Vagina (tissue), 2 donors: ENCODE measurements at regions not wholly inside any gene's neighbourhood (a gene's known extent, or its start where the extent isn't known, plus 50 kb on each side); places are given as distances from the start of the nearest gene placed in this dataset.

Source experiments
- POLR2A ChIP-seq, 2 donors: fragments of 450-650 bp; IDR thresholded peaks; one replicate each; pipeline ENCODE4 v1.6.1; 2017; ENCODE audit warnings: antibody characterized with exemption in 2 of 2, mild to moderate bottlenecking in 2 of 2, moderate library complexity in 2 of 2
- POLR2AphosphoS5 ChIP-seq, 2 donors: sonication (generic); formaldehyde crosslinking; IDR thresholded peaks; one replicate each; pipeline ENCODE4 v1.9.0; 2017; ENCODE audit warnings: antibody characterized with exemption in 2 of 2, mild to moderate bottlenecking in 2 of 2, low read depth in 1 of 2; ENCODE audit not compliant: insufficient read depth in 1 of 2
- TF ChIP-seq, protein P1 (sequence below), 3 experiments: fragments of 450-650 bp in 2 of 3; fragments of 200-600 bp in 1 of 3; sonication (generic) in 1 of 3; IDR thresholded peaks; one replicate each; pipeline ENCODE4 v1.5.1; 2017 to 2019; ENCODE audit warnings: antibody characterized with exemption in 3 of 3, mild to moderate bottlenecking in 2 of 3, moderate library complexity in 2 of 3

DNA sequence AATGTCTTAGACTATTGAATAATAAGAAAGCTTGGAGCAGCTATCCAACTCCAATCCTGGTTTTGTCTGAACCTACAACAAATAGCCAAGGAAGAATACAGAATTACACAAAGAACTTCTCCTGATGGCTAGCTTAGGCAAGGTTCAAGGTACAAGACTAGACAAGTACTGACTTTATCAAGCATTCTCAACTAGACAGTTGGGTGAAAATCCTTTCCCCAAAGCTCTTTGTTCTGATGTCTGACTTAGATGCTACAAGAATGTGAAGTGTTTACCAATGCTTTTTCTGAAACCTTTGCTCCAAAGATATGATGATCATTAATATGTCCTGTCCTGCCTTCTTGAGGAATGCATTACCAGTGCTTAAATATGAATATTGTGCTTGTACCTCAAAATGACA, 113.8 kb downstream of the ANXA2 start:
- TF ChIP-seq, protein P1, sequence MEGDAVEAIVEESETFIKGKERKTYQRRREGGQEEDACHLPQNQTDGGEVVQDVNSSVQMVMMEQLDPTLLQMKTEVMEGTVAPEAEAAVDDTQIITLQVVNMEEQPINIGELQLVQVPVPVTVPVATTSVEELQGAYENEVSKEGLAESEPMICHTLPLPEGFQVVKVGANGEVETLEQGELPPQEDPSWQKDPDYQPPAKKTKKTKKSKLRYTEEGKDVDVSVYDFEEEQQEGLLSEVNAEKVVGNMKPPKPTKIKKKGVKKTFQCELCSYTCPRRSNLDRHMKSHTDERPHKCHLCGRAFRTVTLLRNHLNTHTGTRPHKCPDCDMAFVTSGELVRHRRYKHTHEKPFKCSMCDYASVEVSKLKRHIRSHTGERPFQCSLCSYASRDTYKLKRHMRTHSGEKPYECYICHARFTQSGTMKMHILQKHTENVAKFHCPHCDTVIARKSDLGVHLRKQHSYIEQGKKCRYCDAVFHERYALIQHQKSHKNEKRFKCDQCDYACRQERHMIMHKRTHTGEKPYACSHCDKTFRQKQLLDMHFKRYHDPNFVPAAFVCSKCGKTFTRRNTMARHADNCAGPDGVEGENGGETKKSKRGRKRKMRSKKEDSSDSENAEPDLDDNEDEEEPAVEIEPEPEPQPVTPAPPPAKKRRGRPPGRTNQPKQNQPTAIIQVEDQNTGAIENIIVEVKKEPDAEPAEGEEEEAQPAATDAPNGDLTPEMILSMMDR (IDR thresholded peaks at IDR 0.05): no peak
- TF ChIP-seq POLR2A (IDR thresholded peaks at IDR 0.05) (no peak), POLR2AphosphoS5 (IDR thresholded peaks at IDR 0.05; ENCODE audit: insufficient read depth in 1 of 2, low read depth in 1 of 2) (no peak)
